HepG2 (cell line): ENCODE measurements at regions not wholly inside any gene's neighbourhood (a gene's known extent, or its start where the extent isn't known, plus 50 kb on each side); places are given as distances from the start of the nearest gene placed in this dataset.

Experiments
- FOSL1 ChIP-seq: sonication (generic); formaldehyde crosslinking; IDR thresholded peaks from 2 replicates; pipeline ENCODE4 v1.9.0; 2021; ENCODE audit warnings: missing genetic modification reagents, borderline replicate concordance
- GFI1 ChIP-seq: sonication (generic); formaldehyde crosslinking; IDR thresholded peaks from 2 replicates; pipeline ENCODE4 v1.5.0; 2020; ENCODE audit warnings: missing genetic modification reagents, mild to moderate bottlenecking, borderline replicate concordance
- HHEX ChIP-seq: IDR thresholded peaks from 2 replicates; pipeline ENCODE4 v1.6.1; 2016; ENCODE audit warnings: control low read depth
- HNF1A ChIP-seq, 2 experiments: sonication (generic) in 1 of 2; formaldehyde crosslinking in 1 of 2; IDR thresholded peaks; 2 replicates each; pipeline versions ENCODE4 v1.4.0 to v1.6.1; 2016 to 2020; ENCODE audit warnings: borderline replicate concordance in 1 of 2, low read depth in 1 of 2, mild to moderate bottlenecking in 1 of 2, missing genetic modification reagents in 1 of 2
- HNRNPK ChIP-seq: fragments of 200-400 bp; formaldehyde crosslinking; IDR thresholded peaks from 2 replicates; pipeline ENCODE4 v1.6.1; 2018; ENCODE audit warnings: low read length, low read depth, moderate library complexity, mild to moderate bottlenecking; ENCODE audit not compliant: poor library complexity, severe bottlenecking
- KLF16 ChIP-seq, 2 experiments: sonication (generic) in 1 of 2; formaldehyde crosslinking in 1 of 2; IDR thresholded peaks; 2 replicates each; pipeline versions ENCODE4 v1.6.1 to v1.8.0; 2016 to 2023; ENCODE audit warnings: missing genetic modification reagents in 2 of 2, missing compliant biosample characterization in 1 of 2
- ZBTB4 ChIP-seq: sonication (generic); formaldehyde crosslinking; IDR thresholded peaks from 2 replicates; pipeline ENCODE4 v1.4.0; 2020; ENCODE audit warnings: missing genetic modification reagents, mild to moderate bottlenecking, borderline replicate concordance
- ZNF20 ChIP-seq: sonication (generic); formaldehyde crosslinking; IDR thresholded peaks from 2 replicates; pipeline ENCODE4 v1.4.0; 2020; ENCODE audit warnings: mild to moderate bottlenecking, moderate library complexity, missing genetic modification reagents
- TF ChIP-seq, protein P1 (sequence below): sonication (generic); formaldehyde crosslinking; IDR thresholded peaks from 2 replicates; pipeline ENCODE4 v1.5.0; 2020; ENCODE audit warnings: missing genetic modification reagents

- TF ChIP-seq HNF1A (IDR thresholded peaks at IDR 0.05; ENCODE audit: low read depth) (no peak; the same call in 1 of the 2 replicates), HNF1A (CRISPR knock-in tag; IDR thresholded peaks at IDR 0.05; ENCODE audit: borderline replicate concordance) (peak; percentile 74; the same call in 1 of the 2 replicates), HHEX (CRISPR knock-in tag) (no peak), ZBTB4 (CRISPR knock-in tag) (no peak), FOSL1 (CRISPR knock-in tag) (no peak), GFI1 (CRISPR knock-in tag) (peak; percentile 94), ZNF20 (CRISPR knock-in tag) (no peak), HNRNPK (no peak), KLF16 (CRISPR knock-in tag; IDR thresholded peaks at IDR 0.05) (peak in 1 of 2 experiments; percentile 81; a peak in 1 of 4 replicates)
- TF ChIP-seq, protein P1, sequence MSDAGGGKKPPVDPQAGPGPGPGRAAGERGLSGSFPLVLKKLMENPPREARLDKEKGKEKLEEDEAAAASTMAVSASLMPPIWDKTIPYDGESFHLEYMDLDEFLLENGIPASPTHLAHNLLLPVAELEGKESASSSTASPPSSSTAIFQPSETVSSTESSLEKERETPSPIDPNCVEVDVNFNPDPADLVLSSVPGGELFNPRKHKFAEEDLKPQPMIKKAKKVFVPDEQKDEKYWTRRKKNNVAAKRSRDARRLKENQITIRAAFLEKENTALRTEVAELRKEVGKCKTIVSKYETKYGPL (CRISPR knock-in tag): no peak
Observed at GRCh38 chr1:213759359-213760181, 228.2 kb upstream of the PROX1 start (continued).
